ENCODE measurements at regions not wholly inside any gene's neighbourhood (a gene's known extent, or its start where the extent isn't known, plus 50 kb on each side); places are given as distances from the start of the nearest gene placed in this dataset.

DNA sequence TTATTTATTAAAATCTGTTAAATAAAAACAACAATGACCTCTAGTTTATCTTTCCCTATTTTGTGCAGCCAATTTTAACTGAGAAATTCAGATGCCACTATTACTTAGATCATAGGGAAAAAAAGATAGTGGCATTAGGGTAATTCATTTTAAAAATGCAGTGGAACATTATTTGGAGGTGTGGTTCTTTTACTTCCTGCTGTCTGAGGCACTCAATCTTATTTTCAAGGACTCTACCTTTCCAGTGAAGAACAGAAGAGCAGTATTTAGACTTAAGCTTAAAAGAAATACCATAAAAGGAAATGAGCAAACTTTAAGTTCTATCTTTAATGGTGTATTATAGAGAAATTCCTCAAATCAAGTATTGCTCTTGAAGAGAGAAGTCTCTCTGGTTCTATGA lies 342.6 kb upstream of the KLF12 start:
- no peak overlapping the region for H3K4me3 ChIP-seq (ENCODE audit: low read depth, low read length)
- TF ChIP-seq, protein P1, sequence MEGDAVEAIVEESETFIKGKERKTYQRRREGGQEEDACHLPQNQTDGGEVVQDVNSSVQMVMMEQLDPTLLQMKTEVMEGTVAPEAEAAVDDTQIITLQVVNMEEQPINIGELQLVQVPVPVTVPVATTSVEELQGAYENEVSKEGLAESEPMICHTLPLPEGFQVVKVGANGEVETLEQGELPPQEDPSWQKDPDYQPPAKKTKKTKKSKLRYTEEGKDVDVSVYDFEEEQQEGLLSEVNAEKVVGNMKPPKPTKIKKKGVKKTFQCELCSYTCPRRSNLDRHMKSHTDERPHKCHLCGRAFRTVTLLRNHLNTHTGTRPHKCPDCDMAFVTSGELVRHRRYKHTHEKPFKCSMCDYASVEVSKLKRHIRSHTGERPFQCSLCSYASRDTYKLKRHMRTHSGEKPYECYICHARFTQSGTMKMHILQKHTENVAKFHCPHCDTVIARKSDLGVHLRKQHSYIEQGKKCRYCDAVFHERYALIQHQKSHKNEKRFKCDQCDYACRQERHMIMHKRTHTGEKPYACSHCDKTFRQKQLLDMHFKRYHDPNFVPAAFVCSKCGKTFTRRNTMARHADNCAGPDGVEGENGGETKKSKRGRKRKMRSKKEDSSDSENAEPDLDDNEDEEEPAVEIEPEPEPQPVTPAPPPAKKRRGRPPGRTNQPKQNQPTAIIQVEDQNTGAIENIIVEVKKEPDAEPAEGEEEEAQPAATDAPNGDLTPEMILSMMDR (IDR thresholded peaks at IDR 0.05; ENCODE audit: low read depth, low read length), result no peak
- TF ChIP-seq MYC (IDR thresholded peaks at IDR 0.05; ENCODE audit: low read depth, low read length), result no peak
- DNase-seq (ENCODE audit: low read depth), result no peak

DNA sequence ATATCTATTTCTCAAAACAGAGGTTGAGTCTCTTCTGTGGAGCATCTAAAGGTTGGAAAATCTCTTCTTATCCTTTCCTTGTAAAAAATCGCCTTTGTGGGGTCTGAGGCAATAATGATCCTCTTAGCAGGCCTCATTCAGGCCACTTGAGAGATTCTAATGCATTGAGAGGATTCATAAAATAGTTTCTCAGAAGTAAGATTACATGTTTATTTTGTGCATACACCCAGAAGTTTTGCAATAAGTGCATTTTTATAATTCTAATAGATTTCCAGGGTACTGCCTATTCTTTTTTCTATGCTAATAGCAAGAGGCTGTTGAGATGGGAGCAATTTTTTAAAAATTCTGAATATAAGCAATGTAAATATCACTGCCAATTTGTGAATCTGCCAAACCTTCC lies 342.2 kb upstream of the KLF12 start:
- H3K4me3 ChIP-seq (ENCODE audit: low read depth, low read length), result no peak overlapping the region
- DNase-seq (ENCODE audit: low read depth), result no peak
- TF ChIP-seq MYC (IDR thresholded peaks at IDR 0.05; ENCODE audit: low read depth, low read length), result no peak
- TF ChIP-seq, protein P1 (IDR thresholded peaks at IDR 0.05; ENCODE audit: low read depth, low read length), result no peak
- TF ChIP-seq, protein P2, sequence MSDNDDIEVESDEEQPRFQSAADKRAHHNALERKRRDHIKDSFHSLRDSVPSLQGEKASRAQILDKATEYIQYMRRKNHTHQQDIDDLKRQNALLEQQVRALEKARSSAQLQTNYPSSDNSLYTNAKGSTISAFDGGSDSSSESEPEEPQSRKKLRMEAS (IDR thresholded peaks at IDR 0.05; ENCODE audit: low read depth, low read length), result no peak
- no peak for TF ChIP-seq POLR2A (IDR thresholded peaks at IDR 0.05; ENCODE audit: extremely low read depth, insufficient read length)

DNA sequence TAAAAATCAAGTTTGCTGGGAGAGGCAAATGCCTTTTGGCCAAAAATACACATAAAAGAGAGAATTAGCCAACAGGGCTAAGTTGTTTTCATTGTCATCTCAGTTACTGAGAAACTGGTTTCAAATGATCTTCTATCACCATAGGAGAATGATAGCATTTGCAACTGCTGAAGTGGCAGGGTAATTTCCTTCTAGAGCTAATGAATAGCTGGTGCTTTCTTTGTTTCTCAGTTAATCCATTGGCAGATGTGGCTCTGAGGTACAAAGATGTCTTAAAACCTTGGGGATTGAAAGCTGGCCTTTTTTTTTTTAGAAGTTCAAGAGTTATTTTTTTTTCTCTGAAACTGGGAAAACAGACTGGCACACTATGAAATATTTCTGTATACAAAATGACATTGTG lies 332.7 kb upstream of the KLF12 start:
- no peak for DNase-seq (ENCODE audit: low read depth)
- no peak overlapping the region for H3K4me3 ChIP-seq (ENCODE audit: low read depth, low read length)
- TF ChIP-seq POLR2A (IDR thresholded peaks at IDR 0.05; ENCODE audit: extremely low read depth, insufficient read length) (no peak), MYC (IDR thresholded peaks at IDR 0.05; ENCODE audit: low read depth, low read length) (no peak)
- TF ChIP-seq, protein P2 (IDR thresholded peaks at IDR 0.05; ENCODE audit: low read depth, low read length), result no peak
- TF ChIP-seq, protein P1 (IDR thresholded peaks at IDR 0.05; ENCODE audit: low read depth, low read length), result no peak

DNA sequence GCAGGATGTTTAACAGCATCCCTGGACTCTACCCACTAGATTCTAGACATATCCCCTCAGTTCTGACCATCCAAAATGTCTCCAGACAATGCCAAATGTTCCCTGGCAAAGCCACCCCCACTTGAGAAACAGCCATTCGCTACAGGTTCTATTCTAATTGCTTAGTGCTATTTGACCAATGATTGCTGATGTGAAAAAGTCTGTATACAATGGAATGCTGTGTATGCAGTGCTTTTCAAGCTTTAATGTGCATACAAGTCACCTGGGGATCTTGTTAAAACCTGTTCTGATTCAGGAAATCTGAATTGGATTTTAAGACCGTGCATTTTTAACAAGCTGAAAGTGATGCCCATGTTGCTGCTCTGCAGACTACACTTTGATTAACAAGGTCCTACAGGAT lies 331.8 kb upstream of the KLF12 start:
- H3K4me3 ChIP-seq (ENCODE audit: low read depth, low read length), result no peak overlapping the region
- DNase-seq (ENCODE audit: low read depth), result no peak
- TF ChIP-seq POLR2A (IDR thresholded peaks at IDR 0.05; ENCODE audit: extremely low read depth, insufficient read length) (no peak), MYC (IDR thresholded peaks at IDR 0.05; ENCODE audit: low read depth, low read length) (no peak)
- TF ChIP-seq, protein P2 (IDR thresholded peaks at IDR 0.05; ENCODE audit: low read depth, low read length), result no peak
- TF ChIP-seq, protein P1 (IDR thresholded peaks at IDR 0.05; ENCODE audit: low read depth, low read length), result no peak

DNA sequence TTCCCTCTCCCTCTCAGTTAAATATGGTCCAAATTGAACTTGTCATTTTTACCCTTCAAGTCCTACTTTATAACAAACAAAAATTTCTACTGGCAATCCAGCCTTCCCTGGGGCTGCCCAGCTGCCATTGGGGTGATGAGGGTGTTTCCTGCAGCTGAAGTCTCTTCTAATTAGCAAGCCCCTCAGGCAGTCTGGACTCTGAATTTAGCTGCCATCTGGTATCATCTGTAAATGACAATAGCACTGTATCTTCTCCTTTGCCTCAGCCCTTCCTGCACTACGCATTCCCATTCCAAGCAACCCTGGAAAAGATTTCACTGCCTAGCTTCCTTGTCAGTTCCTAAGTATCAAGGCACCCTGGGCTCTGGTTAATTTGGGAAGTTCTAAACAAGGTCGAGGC lies 331.1 kb upstream of the KLF12 start:
- DNase-seq (ENCODE audit: low read depth), result no peak
- TF ChIP-seq, protein P2 (IDR thresholded peaks at IDR 0.05; ENCODE audit: low read depth, low read length), result no peak
- TF ChIP-seq POLR2A (IDR thresholded peaks at IDR 0.05; ENCODE audit: extremely low read depth, insufficient read length), result no peak
- TF ChIP-seq, protein P1 (IDR thresholded peaks at IDR 0.05; ENCODE audit: low read depth, low read length), result no peak
- TF ChIP-seq MYC (IDR thresholded peaks at IDR 0.05; ENCODE audit: low read depth, low read length), result no peak
- no peak overlapping the region for H3K4me3 ChIP-seq (ENCODE audit: low read depth, low read length)

DNA sequence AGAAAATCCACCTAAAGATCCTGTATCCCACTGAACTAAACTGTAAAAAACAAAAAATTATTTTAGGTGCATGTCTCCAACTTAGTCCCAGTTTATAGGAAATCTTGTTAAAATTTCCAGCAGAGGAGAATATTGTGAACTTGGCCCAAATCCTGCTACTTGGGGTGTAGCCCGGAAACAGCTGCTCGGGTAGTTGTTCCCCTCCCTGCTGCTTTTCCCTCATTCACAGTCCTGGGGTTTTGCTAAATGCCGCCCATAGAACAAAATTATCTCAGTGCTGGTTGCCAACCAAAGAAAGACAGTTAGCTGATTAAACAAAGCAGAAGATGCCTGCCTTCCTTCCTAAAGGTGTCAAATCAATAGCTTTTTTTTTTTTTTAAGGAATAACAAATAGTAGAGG lies 330.5 kb upstream of the KLF12 start:
- H3K4me3 ChIP-seq (ENCODE audit: low read depth, low read length), result no peak overlapping the region
- TF ChIP-seq MYC (IDR thresholded peaks at IDR 0.05; ENCODE audit: low read depth, low read length) (no peak), POLR2A (IDR thresholded peaks at IDR 0.05; ENCODE audit: extremely low read depth, insufficient read length) (no peak)
- TF ChIP-seq, protein P2 (IDR thresholded peaks at IDR 0.05; ENCODE audit: low read depth, low read length), result no peak
- TF ChIP-seq, protein P1 (IDR thresholded peaks at IDR 0.05; ENCODE audit: low read depth, low read length), result no peak
- DNase-seq (ENCODE audit: low read depth), result no peak

Measured in NB4 (cell line).